Gastrocnemius medialis (tissue), 4 donors: ENCODE measurements at regions not wholly inside any gene's neighbourhood (a gene's known extent, or its start where the extent isn't known, plus 50 kb on each side); places are given as distances from the start of the nearest gene placed in this dataset.

Experiments
- CTCF ChIP-seq, 5 experiments: fragments of 450-650 bp in 3 of 5; fragments of 200-600 bp in 2 of 5; sonication (generic) in 2 of 5; IDR thresholded peaks in 4 of 5; conservative IDR thresholded peaks in 1 of 5; 1 replicate in 4 of 5; 2 replicates in 1 of 5; pipeline ENCODE4 v1.5.1; 2016 to 2019; ENCODE audit warnings: antibody characterized with exemption in 5 of 5, mild to moderate bottlenecking in 3 of 5, moderate library complexity in 3 of 5
- POLR2A ChIP-seq, 2 donors: fragments of 450-650 bp; IDR thresholded peaks; one replicate each; pipeline ENCODE4 v1.6.1; 2017; ENCODE audit warnings: antibody characterized with exemption in 2 of 2, mild to moderate bottlenecking in 2 of 2, moderate library complexity in 2 of 2

DNA sequence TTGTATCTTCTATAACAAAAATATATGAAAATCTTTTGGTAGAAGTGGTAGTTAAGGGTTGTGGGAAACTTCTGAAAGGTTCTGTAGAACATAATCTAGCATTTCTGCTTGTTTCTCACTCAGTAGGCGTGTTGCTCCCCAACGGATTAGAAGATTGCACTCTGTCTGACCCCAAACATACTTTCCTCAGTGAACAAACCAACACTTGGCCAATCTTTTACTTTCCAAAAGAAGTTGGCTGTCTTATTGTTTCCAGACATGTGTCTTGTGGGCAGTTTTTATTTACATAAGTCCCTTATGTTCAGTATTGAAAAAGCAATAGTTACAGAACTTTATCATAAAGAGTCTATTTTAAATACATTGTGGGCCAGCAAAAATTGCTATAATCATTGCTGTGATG is 312.8 kb upstream of the EPHA5 start:
- TF ChIP-seq CTCF (IDR thresholded peaks at IDR 0.05 in 4 of 5, conservative IDR thresholded peaks at IDR 0.05 in 1 of 5) = no peak
- no peak for TF ChIP-seq POLR2A (IDR thresholded peaks at IDR 0.05)
